ENCODE measurements at regions not wholly inside any gene's neighbourhood (a gene's known extent, or its start where the extent isn't known, plus 50 kb on each side); places are given as distances from the start of the nearest gene placed in this dataset.

GRCh38 chr2:18156421-18156820 is 278.0 kb downstream of the KCNS3 start:
- TF ChIP-seq HNF4G (IDR thresholded peaks at IDR 0.05) (no peak), RXRA (IDR thresholded peaks at IDR 0.05) (no peak)
- TF ChIP-seq, protein P1, sequence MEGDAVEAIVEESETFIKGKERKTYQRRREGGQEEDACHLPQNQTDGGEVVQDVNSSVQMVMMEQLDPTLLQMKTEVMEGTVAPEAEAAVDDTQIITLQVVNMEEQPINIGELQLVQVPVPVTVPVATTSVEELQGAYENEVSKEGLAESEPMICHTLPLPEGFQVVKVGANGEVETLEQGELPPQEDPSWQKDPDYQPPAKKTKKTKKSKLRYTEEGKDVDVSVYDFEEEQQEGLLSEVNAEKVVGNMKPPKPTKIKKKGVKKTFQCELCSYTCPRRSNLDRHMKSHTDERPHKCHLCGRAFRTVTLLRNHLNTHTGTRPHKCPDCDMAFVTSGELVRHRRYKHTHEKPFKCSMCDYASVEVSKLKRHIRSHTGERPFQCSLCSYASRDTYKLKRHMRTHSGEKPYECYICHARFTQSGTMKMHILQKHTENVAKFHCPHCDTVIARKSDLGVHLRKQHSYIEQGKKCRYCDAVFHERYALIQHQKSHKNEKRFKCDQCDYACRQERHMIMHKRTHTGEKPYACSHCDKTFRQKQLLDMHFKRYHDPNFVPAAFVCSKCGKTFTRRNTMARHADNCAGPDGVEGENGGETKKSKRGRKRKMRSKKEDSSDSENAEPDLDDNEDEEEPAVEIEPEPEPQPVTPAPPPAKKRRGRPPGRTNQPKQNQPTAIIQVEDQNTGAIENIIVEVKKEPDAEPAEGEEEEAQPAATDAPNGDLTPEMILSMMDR (IDR thresholded peaks at IDR 0.05; ENCODE audit: low read depth, low read length, missing input control): no peak
- 79% methylated on average over 2 of the region's 2 CpGs for WGBS
- no peaks in the 10 kb centered on the region for H3K9me3 ChIP-seq (ENCODE audit: control insufficient read depth in 4 of 4, low read length in 3 of 4)
- no peak overlapping the region for H3K9ac ChIP-seq (ENCODE audit: low read depth in 1 of 2, low read length in 2 of 2)
- no peak overlapping the region for H3K4me3 ChIP-seq (ENCODE audit: low read depth in 1 of 3, low read length in 3 of 3)
- DNase-seq (ENCODE audit: low spot score): no peak
- no peak overlapping the region for H3K27ac ChIP-seq (ENCODE audit: low read depth in 1 of 2, low read length in 2 of 2)
- no peaks in the 10 kb centered on the region for H3K27me3 ChIP-seq (ENCODE audit: control insufficient read depth in 4 of 4, insufficient read depth in 4 of 4, low read length in 3 of 4)
- H3K36me3 ChIP-seq (ENCODE audit: control insufficient read depth in 4 of 4, insufficient read depth in 3 of 4, low read depth in 1 of 4, low read length in 3 of 4): no peaks in the 10 kb centered on the region
- H3K4me1 ChIP-seq (ENCODE audit: control insufficient read depth in 4 of 4, insufficient read depth in 4 of 4, low read length in 3 of 4): no peaks in the 10 kb centered on the region

DNA sequence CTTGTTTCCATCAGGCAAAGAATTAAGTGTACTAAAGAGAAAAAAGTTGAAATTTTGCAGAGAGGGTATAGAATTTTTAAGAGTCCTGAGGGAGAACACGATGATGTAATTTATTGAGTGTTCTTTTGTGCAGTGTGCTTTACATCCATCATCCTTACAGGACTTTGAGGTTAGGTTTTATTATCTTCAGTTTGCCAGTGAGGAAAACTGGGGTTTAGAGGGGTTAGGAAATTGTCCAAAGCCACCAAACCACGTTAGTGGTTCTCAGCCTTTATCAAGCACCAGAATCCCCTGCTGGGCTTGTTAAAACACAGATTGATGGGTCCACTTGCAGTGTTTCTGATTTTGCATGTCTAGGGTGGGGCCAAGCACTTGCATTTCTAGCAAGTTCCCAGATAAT is 277.5 kb downstream of the KCNS3 start:
- H3K27me3 ChIP-seq (ENCODE audit: control insufficient read depth in 4 of 4, insufficient read depth in 4 of 4, low read length in 3 of 4): no peaks in the 10 kb centered on the region
- no peak overlapping the region for H3K27ac ChIP-seq (ENCODE audit: low read depth in 1 of 2, low read length in 2 of 2)
- no peak for TF ChIP-seq REST (IDR thresholded peaks at IDR 0.05)
- no peak for TF ChIP-seq GABPA (IDR thresholded peaks at IDR 0.05 in 1 of 2, conservative IDR thresholded peaks at IDR 0.05 in 1 of 2)
- no peak for TF ChIP-seq FOXA1 (IDR thresholded peaks at IDR 0.05)
- TF ChIP-seq, protein P2, sequence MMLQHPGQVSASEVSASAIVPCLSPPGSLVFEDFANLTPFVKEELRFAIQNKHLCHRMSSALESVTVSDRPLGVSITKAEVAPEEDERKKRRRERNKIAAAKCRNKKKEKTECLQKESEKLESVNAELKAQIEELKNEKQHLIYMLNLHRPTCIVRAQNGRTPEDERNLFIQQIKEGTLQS (IDR thresholded peaks at IDR 0.05): no peak
- TF ChIP-seq, protein P3, sequence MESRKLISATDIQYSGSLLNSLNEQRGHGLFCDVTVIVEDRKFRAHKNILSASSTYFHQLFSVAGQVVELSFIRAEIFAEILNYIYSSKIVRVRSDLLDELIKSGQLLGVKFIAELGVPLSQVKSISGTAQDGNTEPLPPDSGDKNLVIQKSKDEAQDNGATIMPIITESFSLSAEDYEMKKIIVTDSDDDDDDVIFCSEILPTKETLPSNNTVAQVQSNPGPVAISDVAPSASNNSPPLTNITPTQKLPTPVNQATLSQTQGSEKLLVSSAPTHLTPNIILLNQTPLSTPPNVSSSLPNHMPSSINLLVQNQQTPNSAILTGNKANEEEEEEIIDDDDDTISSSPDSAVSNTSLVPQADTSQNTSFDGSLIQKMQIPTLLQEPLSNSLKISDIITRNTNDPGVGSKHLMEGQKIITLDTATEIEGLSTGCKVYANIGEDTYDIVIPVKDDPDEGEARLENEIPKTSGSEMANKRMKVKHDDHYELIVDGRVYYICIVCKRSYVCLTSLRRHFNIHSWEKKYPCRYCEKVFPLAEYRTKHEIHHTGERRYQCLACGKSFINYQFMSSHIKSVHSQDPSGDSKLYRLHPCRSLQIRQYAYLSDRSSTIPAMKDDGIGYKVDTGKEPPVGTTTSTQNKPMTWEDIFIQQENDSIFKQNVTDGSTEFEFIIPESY (IDR thresholded peaks at IDR 0.05): no peak
- TF ChIP-seq JUND (IDR thresholded peaks at IDR 0.05): no peak
- no peak for TF ChIP-seq HNF4G (IDR thresholded peaks at IDR 0.05)
- no peak for TF ChIP-seq NR2F2 (IDR thresholded peaks at IDR 0.05)
- TF ChIP-seq, protein P1 (IDR thresholded peaks at IDR 0.05; ENCODE audit: low read depth, low read length, missing input control): no peak
- no peak for TF ChIP-seq RAD21 (IDR thresholded peaks at IDR 0.05)
- TF ChIP-seq RXRA (IDR thresholded peaks at IDR 0.05): no peak
- TF ChIP-seq, protein P4, sequence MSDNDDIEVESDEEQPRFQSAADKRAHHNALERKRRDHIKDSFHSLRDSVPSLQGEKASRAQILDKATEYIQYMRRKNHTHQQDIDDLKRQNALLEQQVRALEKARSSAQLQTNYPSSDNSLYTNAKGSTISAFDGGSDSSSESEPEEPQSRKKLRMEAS (IDR thresholded peaks at IDR 0.05): no peak
- no peak for TF ChIP-seq SP1 (IDR thresholded peaks at IDR 0.05)
- no peak for TF ChIP-seq TAF1 (conservative IDR thresholded peaks at IDR 0.05)
- TF ChIP-seq EGR1 (IDR thresholded peaks at IDR 0.05; ENCODE audit: low read depth in 2 of 2): no peak
- H3K9ac ChIP-seq (ENCODE audit: low read depth in 1 of 2, low read length in 2 of 2): no peak overlapping the region
- no peaks in the 10 kb centered on the region for H3K9me3 ChIP-seq (ENCODE audit: control insufficient read depth in 4 of 4, low read length in 3 of 4)
- WGBS: 60% methylated on average over 2 of the region's 2 CpGs
- H3K4me3 ChIP-seq (ENCODE audit: low read depth in 1 of 3, low read length in 3 of 3): no peak overlapping the region
- DNase-seq (ENCODE audit: low spot score): no peak
- no peaks in the 10 kb centered on the region for H3K36me3 ChIP-seq (ENCODE audit: control insufficient read depth in 4 of 4, insufficient read depth in 3 of 4, low read depth in 1 of 4, low read length in 3 of 4)
- no peaks in the 10 kb centered on the region for H3K4me1 ChIP-seq (ENCODE audit: control insufficient read depth in 4 of 4, insufficient read depth in 4 of 4, low read length in 3 of 4)

Data from liver (tissue), 8 donors.